ENCODE measurements at regions not wholly inside any gene's neighbourhood (a gene's known extent, or its start where the extent isn't known, plus 50 kb on each side); places are given as distances from the start of the nearest gene placed in this dataset.

DNA sequence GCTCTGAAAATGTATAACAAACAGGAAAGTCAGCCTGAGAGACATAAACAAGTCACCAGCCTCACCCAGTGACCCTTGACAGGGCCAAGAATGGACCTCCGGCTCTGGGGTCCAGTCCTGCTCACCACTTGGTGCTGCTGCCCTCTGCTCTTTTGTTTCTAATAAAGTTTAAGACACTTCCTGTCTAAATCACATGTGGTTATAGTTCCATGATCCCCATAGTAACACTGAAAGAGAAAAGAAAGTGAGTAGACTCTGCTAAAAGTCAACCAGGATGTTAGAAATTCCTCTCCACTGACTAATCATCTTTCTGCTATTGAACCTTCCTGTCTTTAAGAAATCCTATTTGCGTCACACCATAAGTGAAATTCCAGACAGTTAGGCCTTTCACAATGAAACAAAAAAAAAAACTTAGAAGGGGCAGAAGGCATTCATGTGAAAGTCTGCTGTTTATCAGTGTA, 179.2 kb upstream of the BET1 start:
- TF ChIP-seq, protein P1, sequence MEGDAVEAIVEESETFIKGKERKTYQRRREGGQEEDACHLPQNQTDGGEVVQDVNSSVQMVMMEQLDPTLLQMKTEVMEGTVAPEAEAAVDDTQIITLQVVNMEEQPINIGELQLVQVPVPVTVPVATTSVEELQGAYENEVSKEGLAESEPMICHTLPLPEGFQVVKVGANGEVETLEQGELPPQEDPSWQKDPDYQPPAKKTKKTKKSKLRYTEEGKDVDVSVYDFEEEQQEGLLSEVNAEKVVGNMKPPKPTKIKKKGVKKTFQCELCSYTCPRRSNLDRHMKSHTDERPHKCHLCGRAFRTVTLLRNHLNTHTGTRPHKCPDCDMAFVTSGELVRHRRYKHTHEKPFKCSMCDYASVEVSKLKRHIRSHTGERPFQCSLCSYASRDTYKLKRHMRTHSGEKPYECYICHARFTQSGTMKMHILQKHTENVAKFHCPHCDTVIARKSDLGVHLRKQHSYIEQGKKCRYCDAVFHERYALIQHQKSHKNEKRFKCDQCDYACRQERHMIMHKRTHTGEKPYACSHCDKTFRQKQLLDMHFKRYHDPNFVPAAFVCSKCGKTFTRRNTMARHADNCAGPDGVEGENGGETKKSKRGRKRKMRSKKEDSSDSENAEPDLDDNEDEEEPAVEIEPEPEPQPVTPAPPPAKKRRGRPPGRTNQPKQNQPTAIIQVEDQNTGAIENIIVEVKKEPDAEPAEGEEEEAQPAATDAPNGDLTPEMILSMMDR (IDR thresholded peaks at IDR 0.05): no peak
- no peak for TF ChIP-seq POLR2A (IDR thresholded peaks at IDR 0.05)

Measured in tibial nerve (tissue), 3 donors.